NCI-H2029 (cell line): ENCODE measurements at regions not wholly inside any gene's neighbourhood (a gene's known extent, or its start where the extent isn't known, plus 50 kb on each side); places are given as distances from the start of the nearest gene placed in this dataset.
"Not testable (repeated sequence)": the region's sequence is repeated elsewhere in the genome, so short reads cannot be mapped to it uniquely, and the experiment has no call there.

Experiments
- DNase-seq: peaks from one replicate; lab custom pipeline; 2025; lab: John Stamatoyannopoulos, UW

DNA sequence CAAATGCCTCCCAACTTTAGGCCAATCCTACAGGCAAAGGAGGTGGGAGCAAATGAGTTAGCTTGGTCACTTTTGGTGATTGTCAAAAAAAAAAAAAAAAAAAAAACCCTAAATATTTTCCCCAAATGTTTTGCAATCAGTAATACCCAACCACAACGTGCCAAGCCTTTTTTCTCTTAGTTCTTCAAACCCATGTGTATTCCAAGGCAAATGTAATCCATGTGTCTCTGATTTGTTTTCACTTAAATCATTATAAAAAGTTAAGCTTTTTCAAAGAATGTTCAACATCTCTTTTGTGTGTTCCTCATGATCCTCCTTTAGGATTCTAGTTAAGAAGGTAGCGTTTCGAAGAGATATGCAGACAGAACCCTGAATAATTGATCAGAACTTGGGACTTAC, 328.4 kb downstream of the PAPSS1 start:
- DNase-seq = no peak

DNA sequence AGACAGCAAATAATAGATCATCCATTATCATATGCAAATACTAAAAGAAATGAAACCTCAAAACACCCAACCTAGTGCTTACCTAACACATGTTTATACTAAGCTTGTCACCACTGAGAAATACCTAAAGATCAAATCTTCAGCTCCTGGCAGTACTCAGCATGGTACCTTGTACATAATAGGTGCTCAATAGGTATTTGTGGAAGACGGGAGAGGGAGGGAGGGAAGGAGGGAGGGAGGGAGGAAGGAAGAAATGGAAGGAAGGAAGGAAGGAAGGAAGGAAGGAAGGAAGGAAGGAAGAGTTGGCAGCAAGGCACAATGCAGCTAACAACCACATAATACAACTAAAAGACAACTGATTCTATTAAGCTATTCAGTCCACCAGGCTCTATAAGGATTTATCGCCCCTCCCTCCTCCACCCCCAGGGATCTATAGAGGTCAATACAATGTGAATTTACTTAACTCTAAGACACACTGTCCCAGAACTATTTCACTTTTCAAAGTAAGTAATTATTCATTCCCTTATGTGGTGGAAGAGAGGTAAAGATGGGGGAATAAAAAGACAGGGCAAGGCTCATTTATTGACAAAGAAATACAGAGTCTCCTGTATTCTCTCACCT, 328.9 kb downstream of the PAPSS1 start:
- no peak for DNase-seq

DNA sequence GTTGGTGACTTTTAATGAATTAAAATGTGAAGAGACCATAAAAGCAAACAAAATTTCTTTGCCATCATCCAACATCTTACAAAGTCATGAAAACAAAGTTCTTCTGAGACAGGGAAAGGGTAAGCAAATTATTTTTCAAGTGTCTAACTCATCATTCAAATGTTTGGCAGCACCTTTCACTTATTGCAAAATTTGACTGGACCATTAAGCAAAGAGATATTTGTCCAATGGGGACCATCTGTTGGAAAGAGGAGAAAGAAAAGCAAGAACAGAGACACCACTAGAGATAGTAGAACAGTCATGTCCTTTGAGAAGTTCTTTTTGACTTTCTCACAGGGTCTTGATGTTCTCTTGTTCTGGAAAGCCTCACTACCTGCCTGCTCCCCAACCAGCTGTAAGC, 330.1 kb downstream of the PAPSS1 start:
- no peak for DNase-seq

DNA sequence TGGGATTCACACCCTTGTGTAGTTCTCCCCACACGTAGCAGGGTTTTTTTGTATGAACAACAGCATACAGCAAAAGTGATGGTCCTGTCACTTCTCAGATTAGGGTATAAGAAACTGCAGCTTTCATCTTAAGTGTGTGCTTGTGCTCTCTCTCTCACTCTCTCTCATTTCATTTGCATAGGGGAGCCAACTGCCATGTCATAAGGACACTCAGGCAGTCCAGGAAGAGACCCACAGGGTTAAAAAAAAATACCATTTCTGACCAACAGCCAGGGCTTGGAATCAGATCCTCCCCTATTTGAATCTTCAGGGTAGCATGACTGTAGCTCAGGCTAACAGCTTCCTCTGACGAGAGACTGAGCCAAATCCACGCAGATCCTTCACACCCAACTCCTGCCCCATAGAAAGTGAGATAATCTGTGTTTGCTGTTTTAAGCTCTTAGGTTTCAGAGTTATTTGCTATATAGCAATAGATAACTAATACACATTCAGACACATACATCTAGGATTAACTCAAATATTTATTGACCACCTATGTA, 331.2 kb downstream of the PAPSS1 start:
- no peak for DNase-seq

DNA sequence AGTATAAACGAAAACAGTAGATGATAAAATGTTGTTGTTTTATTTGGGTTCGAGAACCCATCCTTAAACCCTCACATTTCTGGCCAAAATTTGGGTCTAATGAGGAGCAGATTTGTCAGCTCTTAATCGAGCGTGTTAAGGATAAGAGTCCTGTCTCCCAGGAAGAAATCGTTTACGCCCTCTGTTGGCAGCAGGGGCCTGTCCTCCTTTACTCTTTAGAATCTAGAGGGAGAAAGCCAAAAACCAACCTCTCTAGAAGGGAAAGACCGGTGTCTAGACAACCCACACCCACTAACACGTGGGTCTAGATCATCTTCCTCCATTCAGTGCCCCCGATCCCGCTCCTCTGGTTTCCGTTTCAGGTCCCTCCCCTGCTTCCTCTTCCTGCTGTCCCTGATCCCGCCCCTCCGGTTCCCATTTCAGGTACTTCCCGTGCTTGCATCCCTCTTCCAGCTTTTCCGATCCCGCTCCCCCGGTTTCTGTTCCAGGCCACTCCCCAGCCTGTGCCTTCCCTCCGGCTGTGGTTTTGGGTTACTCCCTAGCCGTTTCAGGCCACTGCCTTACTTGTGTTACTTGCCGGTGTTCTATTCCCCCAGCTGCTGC, 339.1 kb downstream of the PAPSS1 start:
- no peak for DNase-seq

DNA sequence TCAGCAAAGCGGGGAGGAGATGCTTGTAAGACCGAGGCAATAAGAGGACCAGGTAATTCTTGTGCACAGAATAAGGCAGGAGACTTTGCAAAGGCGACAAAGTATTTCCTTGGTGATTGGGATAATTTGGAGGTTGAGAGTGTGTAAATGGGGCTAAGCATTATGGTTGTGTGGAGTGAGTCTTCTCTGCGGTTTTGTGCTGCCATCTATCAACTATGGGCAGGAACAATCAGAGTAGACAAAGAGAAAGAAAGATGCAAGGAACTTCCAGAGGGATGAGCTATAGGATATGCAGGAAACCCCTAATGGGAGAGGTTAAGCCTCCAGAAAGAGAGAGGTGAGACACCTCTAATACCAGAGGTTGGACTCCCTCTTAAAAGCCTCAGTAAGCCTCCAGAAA, 339.8 kb downstream of the PAPSS1 start:
- DNase-seq = no peak

DNA sequence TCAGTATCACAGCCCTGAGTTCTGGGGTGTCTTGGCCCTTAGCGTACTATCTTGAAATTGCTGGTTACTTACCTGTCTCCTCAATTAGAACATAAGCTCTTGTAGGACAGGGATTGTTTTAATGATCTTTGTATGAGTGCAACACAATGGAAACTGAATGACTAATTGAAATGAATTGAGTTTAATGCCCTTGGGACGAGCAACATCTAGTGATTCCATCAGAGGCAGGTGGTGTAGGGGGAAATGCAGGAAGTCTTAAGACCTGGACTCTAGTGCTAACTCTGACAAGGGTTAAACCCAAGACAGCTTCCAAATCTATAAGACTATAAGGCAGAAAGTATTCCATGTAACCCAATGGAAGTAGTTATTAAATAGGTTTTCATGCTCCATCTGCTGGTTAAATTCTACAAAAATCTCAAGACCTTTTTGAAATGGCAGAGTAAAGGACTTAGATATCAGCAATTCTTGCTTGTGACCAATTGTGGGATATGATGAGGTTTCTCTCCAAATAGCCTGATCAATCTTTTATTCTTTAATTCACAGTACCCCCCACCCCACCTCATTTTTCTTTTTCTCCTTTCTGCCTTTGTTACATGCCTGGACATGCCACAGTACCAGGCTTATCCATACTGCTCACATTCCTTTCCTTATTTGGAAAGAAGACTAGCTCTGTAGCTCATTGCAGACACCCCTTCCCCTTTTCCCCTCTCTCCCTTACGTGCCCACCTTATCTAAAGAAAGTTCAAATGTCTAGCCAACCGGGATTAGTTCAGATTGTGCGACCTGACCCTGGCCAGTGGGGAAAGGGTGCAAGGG, 340.8 kb downstream of the PAPSS1 start:
- no peak for DNase-seq

DNA sequence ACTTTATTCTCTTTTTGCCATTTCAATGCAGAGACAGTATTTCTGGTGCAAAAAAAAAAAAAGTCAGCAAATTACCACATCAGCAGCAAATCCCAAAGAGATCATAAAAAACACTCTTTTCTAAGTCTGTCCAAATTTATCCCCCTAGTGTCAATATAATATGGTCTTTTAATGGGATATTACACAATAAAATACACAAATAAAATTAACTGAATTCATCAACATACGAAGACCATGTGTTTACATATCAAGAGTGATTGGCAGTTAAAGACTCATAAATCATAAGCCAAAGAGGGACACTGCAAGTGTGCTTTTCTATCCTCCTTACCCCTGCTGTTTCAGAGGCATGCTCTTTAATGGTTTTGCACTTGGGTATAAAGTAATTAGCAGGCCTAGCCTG, 340.2 kb upstream of the DKK2 start:
- DNase-seq = no peak

DNA sequence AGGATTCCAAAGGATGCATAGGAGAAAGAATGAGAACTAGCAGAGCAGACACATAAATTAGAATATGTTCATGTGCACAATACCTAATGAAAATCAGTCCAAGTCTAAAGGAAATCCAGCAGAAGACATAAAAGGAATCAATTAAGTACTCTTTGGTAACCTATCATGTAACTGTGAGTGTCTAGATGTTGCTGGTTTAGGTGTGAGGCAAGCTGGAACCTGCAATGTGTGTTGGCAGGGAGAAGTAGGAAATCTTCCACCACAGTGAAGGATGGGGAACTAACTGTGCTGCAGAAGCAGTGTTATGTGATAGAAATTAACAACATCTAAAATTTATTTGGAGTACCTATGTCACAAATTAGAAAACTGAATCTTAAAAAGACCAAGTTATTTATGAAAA, 330.8 kb upstream of the DKK2 start:
- no peak for DNase-seq

DNA sequence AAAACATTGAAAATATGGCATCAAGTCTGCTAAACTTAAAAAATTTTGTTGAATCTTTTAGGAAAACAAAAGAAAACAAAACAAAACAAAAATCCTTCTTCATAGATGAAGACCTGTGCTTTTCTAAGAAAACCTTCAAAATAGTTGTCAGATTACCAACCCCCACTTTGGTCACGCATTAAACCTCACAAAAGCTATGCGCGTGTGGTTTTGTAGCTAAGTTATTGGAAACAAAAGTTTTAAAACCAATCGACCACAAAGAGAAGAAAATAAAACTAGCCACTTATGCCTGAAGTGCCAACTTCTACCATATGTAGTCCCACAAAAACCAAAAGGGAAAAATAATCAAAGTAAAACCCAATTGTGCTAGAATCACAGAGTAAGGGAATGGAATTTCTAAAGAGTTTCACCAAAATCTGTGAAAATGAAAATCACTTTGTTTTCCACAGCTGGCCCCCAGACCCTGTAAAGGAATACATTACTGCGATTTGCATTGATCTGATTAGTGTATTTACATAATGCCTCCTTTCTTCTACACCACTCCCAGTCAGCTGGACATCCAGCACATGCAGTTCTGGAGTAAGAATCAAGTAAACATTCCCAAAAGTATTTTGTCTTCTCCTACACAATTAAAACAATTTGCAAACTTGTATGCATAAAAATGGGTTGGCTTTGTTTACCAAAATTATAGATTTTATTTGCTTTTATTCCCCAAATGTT, 330.1 kb upstream of the DKK2 start:
- no peak for DNase-seq

DNA sequence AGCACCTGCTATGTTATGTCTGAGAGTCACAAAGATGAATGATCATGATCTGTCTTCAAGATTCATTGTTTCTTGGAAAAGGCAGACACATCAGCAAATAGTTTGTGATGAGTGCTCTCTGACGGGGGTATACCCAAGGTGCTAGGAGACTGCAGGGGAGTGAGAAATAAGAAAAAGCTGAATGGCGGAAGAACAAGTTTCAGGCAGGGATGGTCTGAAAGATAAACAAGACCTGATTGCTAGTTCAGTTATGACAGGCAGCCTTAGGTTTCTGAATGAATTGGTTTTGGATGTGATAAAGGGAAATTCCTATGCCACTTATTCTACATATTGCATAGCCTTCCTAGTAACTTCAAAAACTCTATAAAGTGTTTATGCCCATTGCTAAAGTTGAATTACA, 327.0 kb upstream of the DKK2 start:
- no peak for DNase-seq

DNA sequence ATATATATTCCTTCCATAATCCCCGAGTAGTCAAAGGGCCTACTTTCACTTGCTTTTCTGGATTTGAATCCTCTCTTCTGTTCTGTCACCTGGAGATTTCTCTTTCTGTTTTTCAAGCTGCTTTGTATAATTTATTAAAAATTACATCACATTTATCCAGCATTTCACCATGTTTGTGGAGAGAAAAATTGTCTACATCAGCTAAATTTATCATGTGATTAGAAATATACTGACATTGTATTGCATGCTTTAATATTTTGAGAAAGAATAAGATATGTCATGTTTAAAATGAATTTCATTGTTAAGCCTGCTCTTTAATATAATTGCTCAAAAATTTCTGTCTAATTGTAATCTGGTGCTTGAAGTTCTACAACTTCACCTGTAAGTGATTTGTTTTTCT, 323.1 kb upstream of the DKK2 start:
- DNase-seq = no peak

DNA sequence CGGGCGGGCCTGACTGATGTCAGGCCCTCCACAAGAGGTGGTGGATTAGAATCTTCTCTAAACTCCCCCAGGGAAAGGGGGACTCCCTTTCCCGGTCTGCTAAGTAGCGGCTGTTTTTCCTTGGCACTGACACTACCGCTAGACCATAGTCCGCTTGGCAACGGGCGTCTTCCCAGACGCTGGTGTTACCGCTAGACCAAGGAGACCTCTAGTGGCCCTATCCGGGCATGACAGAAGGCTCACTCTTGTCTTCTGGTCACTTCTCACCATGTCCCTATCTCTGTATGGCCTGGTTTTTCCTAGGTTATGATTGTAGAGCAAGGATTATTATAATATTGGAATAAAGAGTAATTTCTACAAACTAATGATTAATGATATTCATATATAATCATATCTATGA, 318.2 kb upstream of the DKK2 start:
- not testable (repeated sequence) for DNase-seq

DNA sequence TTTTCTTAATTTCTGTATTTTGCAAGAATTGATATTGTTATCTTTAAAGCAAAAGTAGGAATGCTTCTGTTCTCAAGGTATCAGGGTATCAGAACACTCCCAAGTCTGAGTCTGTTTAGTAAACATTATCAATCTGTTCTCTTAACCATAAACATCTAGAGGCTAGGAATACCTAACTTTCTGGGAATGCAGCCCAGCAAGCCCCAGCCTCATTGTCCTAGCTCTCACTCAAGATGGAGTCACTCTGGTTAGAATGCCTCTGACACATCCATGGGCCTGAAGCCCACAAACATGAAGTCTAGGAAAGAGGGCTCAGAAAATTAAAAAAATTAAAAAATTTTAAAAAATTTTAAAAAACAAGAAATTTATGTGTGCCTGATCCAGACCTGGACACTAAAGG, 315.1 kb upstream of the DKK2 start:
- no peak for DNase-seq

DNA sequence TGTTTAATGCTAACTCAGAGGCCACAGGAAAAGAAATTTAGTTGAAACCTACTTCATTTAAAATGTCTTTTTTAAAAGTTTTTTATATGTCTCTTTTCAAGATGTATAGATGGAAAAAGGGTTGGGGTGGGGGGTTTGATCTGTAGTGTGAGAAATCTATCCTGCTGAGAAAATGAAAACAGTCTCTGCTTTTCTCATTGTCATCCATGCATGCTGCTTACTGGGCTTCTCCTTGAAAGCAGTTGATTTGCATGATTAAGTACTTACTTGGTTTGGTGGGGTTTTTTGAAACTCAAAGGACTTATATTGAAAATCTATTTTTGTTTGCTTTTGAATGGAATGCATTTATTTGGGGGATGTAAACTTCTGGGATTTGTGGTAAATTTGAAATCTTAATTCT, 313.6 kb upstream of the DKK2 start:
- DNase-seq = no peak

DNA sequence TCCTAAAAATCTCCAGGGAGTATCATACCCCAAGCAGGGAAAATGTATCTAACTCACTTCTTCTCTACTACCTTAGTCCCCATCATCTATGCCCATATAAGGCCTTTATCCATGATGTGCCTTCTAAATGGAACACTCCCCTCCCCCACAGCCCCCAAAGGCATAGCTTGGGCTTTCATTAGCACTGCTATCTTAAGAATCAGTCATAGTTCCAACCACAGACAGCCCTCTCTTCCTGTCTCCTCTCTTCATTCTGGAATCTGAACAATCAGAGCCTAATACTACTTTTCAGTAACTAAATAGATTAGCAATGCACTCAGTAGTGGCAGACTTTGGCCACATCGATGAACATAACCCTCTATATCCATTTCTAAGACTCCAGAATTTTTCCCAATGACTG, 313.2 kb upstream of the DKK2 start:
- DNase-seq = no peak

DNA sequence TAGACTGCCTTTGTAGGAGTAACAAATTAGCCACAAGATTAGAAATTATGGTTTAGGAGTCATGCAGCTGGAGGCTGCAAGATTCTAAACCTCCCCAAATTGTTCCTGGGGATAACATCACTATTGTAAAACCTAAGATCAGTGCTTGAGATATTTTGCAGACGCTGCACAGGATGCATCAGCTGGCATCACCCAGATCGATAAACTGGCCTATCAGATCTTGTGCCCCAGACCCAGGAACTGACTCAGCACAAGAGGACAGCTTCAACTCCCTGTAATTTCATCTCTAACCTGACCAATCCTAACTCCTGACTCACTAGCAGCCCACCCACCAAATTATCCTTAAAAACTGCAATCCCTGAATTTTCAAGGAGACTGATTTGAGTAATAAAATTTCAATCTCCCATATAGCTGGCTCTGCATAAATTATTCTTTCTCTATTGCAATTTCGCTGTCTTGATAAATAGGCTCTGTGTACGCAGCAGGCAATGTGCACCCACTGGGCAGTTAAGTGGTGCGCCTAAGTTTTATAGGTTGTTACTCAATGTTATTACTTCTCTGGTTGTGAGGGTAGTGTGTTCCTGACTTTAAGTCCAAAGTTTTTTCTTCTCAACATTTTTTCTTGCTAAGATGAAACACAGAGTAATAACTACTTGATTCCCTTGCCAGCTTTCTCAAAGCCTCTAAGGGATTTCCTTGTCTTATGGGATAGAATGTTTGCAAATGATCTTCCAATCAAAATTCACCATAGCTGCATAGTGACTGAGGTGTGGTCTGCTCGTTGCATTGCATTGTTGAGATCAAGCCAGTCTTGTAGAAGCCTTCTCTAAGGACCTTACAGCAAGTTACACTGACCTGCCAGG, 312.3 kb upstream of the DKK2 start:
- DNase-seq = no peak

DNA sequence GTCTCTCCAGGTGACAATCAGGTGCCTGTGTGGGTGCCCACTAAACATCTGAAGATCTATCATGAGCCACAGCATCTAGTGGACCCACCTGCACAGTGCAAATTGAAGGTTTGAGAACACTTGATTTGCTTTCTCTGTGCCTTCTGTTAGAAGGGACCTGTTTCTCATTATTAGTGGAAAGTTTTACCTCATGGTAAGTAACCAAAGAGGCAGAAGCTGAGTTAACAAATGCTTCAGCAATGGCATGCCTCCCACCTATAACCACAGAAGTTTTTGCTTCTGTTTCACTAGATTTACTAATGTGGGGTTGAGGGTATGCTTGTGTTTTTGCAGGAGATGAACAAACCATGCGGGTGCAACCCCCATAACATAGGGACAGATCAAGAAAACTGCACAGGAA, 297.4 kb upstream of the DKK2 start:
- DNase-seq = no peak

DNA sequence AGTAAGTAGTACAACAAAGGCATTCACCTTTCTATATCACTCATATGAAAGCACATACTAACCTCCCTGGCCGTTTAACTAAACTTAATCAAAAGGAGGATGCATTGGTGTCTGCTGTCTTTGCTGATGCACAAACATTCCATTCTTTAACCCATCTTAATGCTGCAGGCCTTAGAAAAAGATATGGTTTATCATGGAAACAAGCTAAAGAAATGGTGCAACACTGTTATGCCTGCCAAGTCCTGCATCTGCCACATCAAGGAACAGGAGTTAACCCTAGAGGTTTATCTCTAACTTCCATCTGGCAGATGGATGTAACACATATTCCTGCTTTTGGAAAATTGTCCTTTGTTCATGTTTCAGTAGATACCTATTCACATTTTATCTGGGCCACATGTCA, 296.5 kb upstream of the DKK2 start:
- DNase-seq = not testable (repeated sequence)

DNA sequence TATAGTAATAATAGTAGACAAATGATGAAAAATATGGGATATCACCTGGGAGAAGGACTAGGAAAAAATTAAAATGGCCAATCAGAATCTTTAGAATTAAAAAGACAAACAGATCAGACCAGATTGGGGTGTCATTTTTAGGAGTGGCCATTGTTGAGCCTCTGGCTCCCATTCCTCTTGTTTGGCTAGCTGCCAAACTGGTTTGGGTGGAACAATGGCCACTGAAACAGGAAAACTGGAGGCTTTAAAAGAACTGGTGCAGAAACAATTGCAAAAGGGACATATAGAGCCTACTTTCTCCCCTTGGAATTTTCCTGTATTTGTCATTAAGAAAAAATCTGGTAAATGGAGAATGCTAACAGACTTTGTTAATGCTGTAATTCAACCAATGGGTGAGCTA, 294.8 kb upstream of the DKK2 start:
- DNase-seq = no peak

DNA sequence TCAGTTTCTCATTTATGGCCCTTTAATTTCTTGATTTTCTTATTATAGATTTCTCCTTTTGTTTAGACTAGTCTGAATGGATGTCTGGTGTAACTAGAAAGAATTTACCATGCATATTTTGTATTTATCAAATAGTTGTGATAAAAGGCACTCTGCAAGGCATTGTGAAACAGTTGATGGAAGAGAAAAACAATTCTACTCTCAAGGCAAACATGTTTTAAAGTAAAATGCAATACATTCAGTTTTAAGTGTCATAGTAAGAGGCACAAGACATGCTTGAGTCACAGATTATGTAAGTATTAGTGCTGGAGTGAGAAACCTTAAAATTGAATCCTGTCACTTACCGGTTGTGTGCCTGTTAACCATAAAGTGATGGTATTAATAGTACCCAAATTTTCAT, 283.3 kb upstream of the DKK2 start:
- no peak for DNase-seq

DNA sequence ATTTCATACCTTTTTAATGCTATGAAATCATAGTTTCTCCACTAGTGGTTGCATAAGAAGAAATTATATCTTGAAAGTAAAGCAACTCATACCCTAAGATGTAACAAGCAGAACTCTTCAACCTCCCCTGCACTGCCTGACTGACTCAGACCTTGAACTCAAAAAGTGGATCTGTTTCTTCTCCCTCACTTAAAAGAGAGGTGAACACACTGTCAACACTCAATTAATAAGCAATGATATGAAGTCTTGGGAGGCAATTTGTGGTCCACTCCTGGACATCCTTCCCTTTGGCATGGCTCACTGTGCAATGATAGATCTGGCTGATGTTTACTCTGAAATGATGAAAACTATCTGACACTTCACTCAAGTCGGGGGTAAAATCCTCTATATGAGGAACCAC, 282.0 kb upstream of the DKK2 start:
- no peak for DNase-seq
